ENCODE measurements at regions not wholly inside any gene's neighbourhood (a gene's known extent, or its start where the extent isn't known, plus 50 kb on each side); places are given as distances from the start of the nearest gene placed in this dataset.

- DNase-seq (ENCODE audit: low read depth, low spot score) = no peak
- H3K4me3 ChIP-seq (ENCODE audit: low read length) = no peak overlapping the region
Measured at GRCh38 chr22:47629791-47630655, 867.6 kb downstream of the TBC1D22A start.

- no peak for DNase-seq (ENCODE audit: low read depth, low spot score)
- no peak overlapping the region for H3K4me3 ChIP-seq (ENCODE audit: low read length)
Measured at GRCh38 chr22:47629273-47629711, 866.8 kb downstream of the TBC1D22A start.

GRCh38 chr22:47628477-47629272 is 866.2 kb downstream of the TBC1D22A start:
- DNase-seq (ENCODE audit: low read depth, low spot score) = no peak
- H3K4me3 ChIP-seq (ENCODE audit: low read length) = no peak overlapping the region

GRCh38 chr22:47627556-47628253 is 865.3 kb downstream of the TBC1D22A start:
- DNase-seq (ENCODE audit: low read depth, low spot score) = no peak
- no peak overlapping the region for H3K4me3 ChIP-seq (ENCODE audit: low read length)

GRCh38 chr22:47626428-47627390 is 864.3 kb downstream of the TBC1D22A start:
- H3K4me3 ChIP-seq (ENCODE audit: low read length) = no peak overlapping the region
- DNase-seq (ENCODE audit: low read depth, low spot score) = no peak

- no peak for DNase-seq (ENCODE audit: low read depth, low spot score)
- H3K4me3 ChIP-seq (ENCODE audit: low read length) = no peak overlapping the region
Measured at GRCh38 chr22:47625531-47626427, 863.3 kb downstream of the TBC1D22A start.

- no peak for DNase-seq (ENCODE audit: low read depth, low spot score)
- H3K4me3 ChIP-seq (ENCODE audit: low read length) = no peak overlapping the region
Measured at GRCh38 chr22:47625013-47625385, 862.5 kb downstream of the TBC1D22A start.

GRCh38 chr22:47624252-47625012 is 862.0 kb downstream of the TBC1D22A start:
- DNase-seq (ENCODE audit: low read depth, low spot score) = no peak
- H3K4me3 ChIP-seq (ENCODE audit: low read length) = no peak overlapping the region

GRCh38 chr22:47623763-47624148 is 861.3 kb downstream of the TBC1D22A start:
- DNase-seq (ENCODE audit: low read depth, low spot score) = no peak
- H3K4me3 ChIP-seq (ENCODE audit: low read length) = no peak overlapping the region

- no peak for DNase-seq (ENCODE audit: low read depth, low spot score)
- H3K4me3 ChIP-seq (ENCODE audit: low read length) = no peak overlapping the region
Measured at GRCh38 chr22:47623066-47623762, 860.8 kb downstream of the TBC1D22A start.

GRCh38 chr22:47622541-47622940 is 860.1 kb downstream of the TBC1D22A start:
- no peak overlapping the region for H3K4me3 ChIP-seq (ENCODE audit: low read length)
- no peak for DNase-seq (ENCODE audit: low read depth, low spot score)

GRCh38 chr22:47621253-47621652 is 858.8 kb downstream of the TBC1D22A start:
- no peak for DNase-seq (ENCODE audit: low read depth, low spot score)
- H3K4me3 ChIP-seq (ENCODE audit: low read length) = no peak overlapping the region

- no peak overlapping the region for H3K4me3 ChIP-seq (ENCODE audit: low read length)
- DNase-seq (ENCODE audit: low read depth, low spot score) = no peak
Measured at GRCh38 chr22:47620391-47620790, 857.9 kb downstream of the TBC1D22A start.

- DNase-seq (ENCODE audit: low read depth, low spot score) = no peak
- H3K4me3 ChIP-seq (ENCODE audit: low read length) = no peak overlapping the region
Measured at GRCh38 chr22:47619631-47620030, 857.2 kb downstream of the TBC1D22A start.

GRCh38 chr22:47618180-47619010 is 855.9 kb downstream of the TBC1D22A start:
- no peak overlapping the region for H3K4me3 ChIP-seq (ENCODE audit: low read length)
- DNase-seq (ENCODE audit: low read depth, low spot score) = no peak

GRCh38 chr22:47617186-47617585 is 854.7 kb downstream of the TBC1D22A start:
- no peak for DNase-seq (ENCODE audit: low read depth, low spot score)
- H3K4me3 ChIP-seq (ENCODE audit: low read length) = no peak overlapping the region

All from Jurkat, Clone E6-1 (cell line).